GM23338 (cell line): ENCODE measurements at regions not wholly inside any gene's neighbourhood (a gene's known extent, or its start where the extent isn't known, plus 50 kb on each side); places are given as distances from the start of the nearest gene placed in this dataset.

Experiments used
- ATAC-seq: fragments of 200-7000 bp; cut with Tn5 transposase; 3 replicates; pipeline ENCODE4 v1.9.1; 2020
- DNase-seq: peaks from one replicate; pipeline ENCODE4 v3.0.0-alpha.2; 2015; ENCODE audit warnings: low spot score
- H2AFZ ChIP-seq: fragments of 200-600 bp; sonication (generic); 2 replicates; pipeline ENCODE4 v1.8.0; 2016; ENCODE audit warnings: antibody characterized with exemption, mild to moderate bottlenecking, moderate library complexity
- H3F3A ChIP-seq: fragments of 200-600 bp; sonication (generic); replicated peaks from 2 replicates; pipeline ENCODE4 v1.8.0; 2017; ENCODE audit warnings: antibody characterized with exemption, mixed run types, low read depth
- H3K27ac ChIP-seq: fragments of 200-600 bp; sonication (generic); 2 replicates; pipeline ENCODE4 v1.6.1; 2016; ENCODE audit warnings: low read depth
- H3K27me3 ChIP-seq: fragments of 200-600 bp; sonication (generic); 2 replicates; pipeline ENCODE4 v1.8.0; 2016; ENCODE audit warnings: mild to moderate bottlenecking, mixed run types, moderate library complexity; ENCODE audit not compliant: insufficient read depth
- H3K36me3 ChIP-seq: fragments of 200-600 bp; sonication (generic); 2 replicates; pipeline ENCODE4 v1.8.0; 2016; ENCODE audit warnings: mild to moderate bottlenecking; ENCODE audit not compliant: insufficient read depth
- H3K4me1 ChIP-seq: fragments of 200-600 bp; sonication (generic); 2 replicates; pipeline ENCODE4 v1.8.0; 2016; ENCODE audit warnings: mild to moderate bottlenecking, moderate library complexity; ENCODE audit not compliant: insufficient read depth
- H3K4me2 ChIP-seq: fragments of 200-600 bp; sonication (generic); 2 replicates; pipeline ENCODE4 v1.7.1; 2017; ENCODE audit warnings: mixed run types
- H3K4me3 ChIP-seq: fragments of 200-600 bp; sonication (generic); 2 replicates; pipeline ENCODE4 v1.6.1; 2016; ENCODE audit warnings: mixed run types
- H3K79me2 ChIP-seq: fragments of 200-600 bp; sonication (generic); replicated peaks from 2 replicates; pipeline ENCODE4 v1.8.0; 2017; ENCODE audit warnings: mild to moderate bottlenecking; ENCODE audit not compliant: insufficient read depth
- H3K9me2 ChIP-seq: fragments of 200-600 bp; sonication (generic); 2 replicates; pipeline ENCODE4 v1.8.0; 2017; ENCODE audit not compliant: insufficient read depth
- H4K20me1 ChIP-seq: fragments of 200-600 bp; sonication (generic); replicated peaks from 2 replicates; pipeline ENCODE4 v1.8.0; 2017; ENCODE audit warnings: mild to moderate bottlenecking; ENCODE audit not compliant: insufficient read depth
- H3K27ac Mint-ChIP-seq: 2 replicates; pipeline ENCODE4 v1.8.0; 2020; ENCODE audit warnings: inconsistent platforms, mild to moderate bottlenecking, moderate library complexity, mixed read lengths
- H3K27me3 Mint-ChIP-seq: 3 replicates; pipeline ENCODE4 v1.8.0; 2022; ENCODE audit warnings: low read depth, mild to moderate bottlenecking, moderate library complexity, mixed read lengths, inconsistent platforms; ENCODE audit not compliant: insufficient read depth, poor library complexity
- H3K36me3 Mint-ChIP-seq: 3 replicates; pipeline ENCODE4 v1.8.0; 2021; ENCODE audit warnings: low read depth, mild to moderate bottlenecking, inconsistent platforms, moderate library complexity, mixed read lengths
- H3K4me1 Mint-ChIP-seq: 3 replicates; pipeline ENCODE4 v1.8.0; 2020; ENCODE audit warnings: mild to moderate bottlenecking, inconsistent platforms, mixed read lengths
- H3K4me3 Mint-ChIP-seq: 3 replicates; pipeline ENCODE4 v1.8.0; 2021; ENCODE audit warnings: moderate library complexity, mild to moderate bottlenecking, inconsistent platforms, mixed read lengths
- H3K9me3 Mint-ChIP-seq: 3 replicates; pipeline ENCODE4 v1.8.0; 2020; ENCODE audit warnings: moderate library complexity, mild to moderate bottlenecking, inconsistent platforms, mixed read lengths
- CREB1 ChIP-seq: fragments of 250-450 bp; sonication (Bioruptor Pico); IDR thresholded peaks from 2 replicates; pipeline ENCODE4 v1.5.0; 2020; ENCODE audit warnings: low read depth, mild to moderate bottlenecking, moderate library complexity
- EZH2 ChIP-seq: fragments of 200-600 bp; sonication (generic); IDR thresholded peaks from one replicate; pipeline ENCODE4 v1.8.0; 2017; ENCODE audit warnings: antibody characterized with exemption, mild to moderate bottlenecking, low read depth; ENCODE audit not compliant: unreplicated experiment
- EZH2phosphoT487 ChIP-seq: fragments of 200-600 bp; sonication (generic); IDR thresholded peaks from one replicate; pipeline ENCODE4 v1.8.1; 2018; ENCODE audit warnings: antibody characterized with exemption; ENCODE audit not compliant: unreplicated experiment
- JUNB ChIP-seq: IDR thresholded peaks from one replicate; pipeline ENCODE4 v1.6.1; 2016; ENCODE audit warnings: antibody characterized with exemption; ENCODE audit not compliant: unreplicated experiment
- NANOG ChIP-seq: IDR thresholded peaks from 2 replicates; pipeline ENCODE4 v1.6.1; 2016; ENCODE audit warnings: antibody characterized with exemption, borderline replicate concordance
- POLR2AphosphoS5 ChIP-seq: IDR thresholded peaks from 2 replicates; pipeline ENCODE4 v1.6.1; 2016; ENCODE audit warnings: antibody characterized with exemption, low read depth
- STAT1 ChIP-seq: IDR thresholded peaks from one replicate; pipeline ENCODE4 v1.6.1; 2016; ENCODE audit warnings: antibody characterized with exemption; ENCODE audit not compliant: unreplicated experiment
- ZNF114 ChIP-seq: fragments of 250-450 bp; sonication (Bioruptor Pico); IDR thresholded peaks from 2 replicates; pipeline ENCODE4 v1.5.0; 2020; ENCODE audit warnings: mild to moderate bottlenecking, moderate library complexity
- TF ChIP-seq, protein P1 (sequence below): IDR thresholded peaks from one replicate; pipeline ENCODE4 v1.6.1; 2018; ENCODE audit warnings: antibody characterized with exemption; ENCODE audit not compliant: unreplicated experiment
- TF ChIP-seq, protein P2 (sequence below): IDR thresholded peaks from 2 replicates; pipeline ENCODE4 v1.6.1; 2016; ENCODE audit warnings: antibody characterized with exemption
- TF ChIP-seq, protein P3 (sequence below), 2 experiments: fragments of 200-600 bp in 1 of 2; sonication (generic) in 1 of 2; conservative IDR thresholded peaks; 2 replicates each; pipeline versions ENCODE4 v1.5.1 to v1.6.1; 2016 to 2017; ENCODE audit warnings: antibody characterized with exemption in 2 of 2, low read depth in 2 of 2, mild to moderate bottlenecking in 2 of 2, moderate library complexity in 1 of 2
- TF ChIP-seq, protein P4 (sequence below): fragments of 250-450 bp; sonication (Bioruptor Pico); IDR thresholded peaks from 2 replicates; pipeline ENCODE4 v1.5.0; 2020; ENCODE audit warnings: mild to moderate bottlenecking, moderate library complexity

DNA sequence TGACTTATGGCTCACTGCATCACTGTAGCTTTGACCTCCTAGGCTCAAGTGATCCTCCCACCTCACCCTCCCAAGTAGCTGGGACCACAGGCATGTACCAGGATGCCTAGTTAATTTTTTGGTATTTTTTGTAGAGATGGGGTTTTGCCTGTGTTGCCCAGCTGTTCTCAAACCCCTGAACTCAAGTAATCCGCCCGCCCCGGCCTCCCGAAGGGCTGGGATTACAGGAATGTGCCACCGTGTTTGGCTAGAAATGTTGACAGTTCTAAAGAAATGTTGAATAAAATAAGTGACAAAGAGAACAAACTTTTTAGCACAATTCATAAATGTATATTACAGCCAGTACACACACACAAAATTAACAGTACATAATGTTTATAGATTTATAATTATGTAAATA is 1586.1 kb downstream of the NCAM2 start (continued):
- TF ChIP-seq, protein P1, sequence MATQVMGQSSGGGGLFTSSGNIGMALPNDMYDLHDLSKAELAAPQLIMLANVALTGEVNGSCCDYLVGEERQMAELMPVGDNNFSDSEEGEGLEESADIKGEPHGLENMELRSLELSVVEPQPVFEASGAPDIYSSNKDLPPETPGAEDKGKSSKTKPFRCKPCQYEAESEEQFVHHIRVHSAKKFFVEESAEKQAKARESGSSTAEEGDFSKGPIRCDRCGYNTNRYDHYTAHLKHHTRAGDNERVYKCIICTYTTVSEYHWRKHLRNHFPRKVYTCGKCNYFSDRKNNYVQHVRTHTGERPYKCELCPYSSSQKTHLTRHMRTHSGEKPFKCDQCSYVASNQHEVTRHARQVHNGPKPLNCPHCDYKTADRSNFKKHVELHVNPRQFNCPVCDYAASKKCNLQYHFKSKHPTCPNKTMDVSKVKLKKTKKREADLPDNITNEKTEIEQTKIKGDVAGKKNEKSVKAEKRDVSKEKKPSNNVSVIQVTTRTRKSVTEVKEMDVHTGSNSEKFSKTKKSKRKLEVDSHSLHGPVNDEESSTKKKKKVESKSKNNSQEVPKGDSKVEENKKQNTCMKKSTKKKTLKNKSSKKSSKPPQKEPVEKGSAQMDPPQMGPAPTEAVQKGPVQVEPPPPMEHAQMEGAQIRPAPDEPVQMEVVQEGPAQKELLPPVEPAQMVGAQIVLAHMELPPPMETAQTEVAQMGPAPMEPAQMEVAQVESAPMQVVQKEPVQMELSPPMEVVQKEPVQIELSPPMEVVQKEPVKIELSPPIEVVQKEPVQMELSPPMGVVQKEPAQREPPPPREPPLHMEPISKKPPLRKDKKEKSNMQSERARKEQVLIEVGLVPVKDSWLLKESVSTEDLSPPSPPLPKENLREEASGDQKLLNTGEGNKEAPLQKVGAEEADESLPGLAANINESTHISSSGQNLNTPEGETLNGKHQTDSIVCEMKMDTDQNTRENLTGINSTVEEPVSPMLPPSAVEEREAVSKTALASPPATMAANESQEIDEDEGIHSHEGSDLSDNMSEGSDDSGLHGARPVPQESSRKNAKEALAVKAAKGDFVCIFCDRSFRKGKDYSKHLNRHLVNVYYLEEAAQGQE, result no peak
- no peak for TF ChIP-seq ZNF114 (CRISPR knock-in tag)
- no peak for TF ChIP-seq CREB1 (CRISPR knock-in tag)
- TF ChIP-seq POLR2AphosphoS5, result no peak
- TF ChIP-seq, protein P2, sequence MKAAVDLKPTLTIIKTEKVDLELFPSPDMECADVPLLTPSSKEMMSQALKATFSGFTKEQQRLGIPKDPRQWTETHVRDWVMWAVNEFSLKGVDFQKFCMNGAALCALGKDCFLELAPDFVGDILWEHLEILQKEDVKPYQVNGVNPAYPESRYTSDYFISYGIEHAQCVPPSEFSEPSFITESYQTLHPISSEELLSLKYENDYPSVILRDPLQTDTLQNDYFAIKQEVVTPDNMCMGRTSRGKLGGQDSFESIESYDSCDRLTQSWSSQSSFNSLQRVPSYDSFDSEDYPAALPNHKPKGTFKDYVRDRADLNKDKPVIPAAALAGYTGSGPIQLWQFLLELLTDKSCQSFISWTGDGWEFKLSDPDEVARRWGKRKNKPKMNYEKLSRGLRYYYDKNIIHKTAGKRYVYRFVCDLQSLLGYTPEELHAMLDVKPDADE, result no peak
- no peak for TF ChIP-seq STAT1
- TF ChIP-seq, protein P3, sequence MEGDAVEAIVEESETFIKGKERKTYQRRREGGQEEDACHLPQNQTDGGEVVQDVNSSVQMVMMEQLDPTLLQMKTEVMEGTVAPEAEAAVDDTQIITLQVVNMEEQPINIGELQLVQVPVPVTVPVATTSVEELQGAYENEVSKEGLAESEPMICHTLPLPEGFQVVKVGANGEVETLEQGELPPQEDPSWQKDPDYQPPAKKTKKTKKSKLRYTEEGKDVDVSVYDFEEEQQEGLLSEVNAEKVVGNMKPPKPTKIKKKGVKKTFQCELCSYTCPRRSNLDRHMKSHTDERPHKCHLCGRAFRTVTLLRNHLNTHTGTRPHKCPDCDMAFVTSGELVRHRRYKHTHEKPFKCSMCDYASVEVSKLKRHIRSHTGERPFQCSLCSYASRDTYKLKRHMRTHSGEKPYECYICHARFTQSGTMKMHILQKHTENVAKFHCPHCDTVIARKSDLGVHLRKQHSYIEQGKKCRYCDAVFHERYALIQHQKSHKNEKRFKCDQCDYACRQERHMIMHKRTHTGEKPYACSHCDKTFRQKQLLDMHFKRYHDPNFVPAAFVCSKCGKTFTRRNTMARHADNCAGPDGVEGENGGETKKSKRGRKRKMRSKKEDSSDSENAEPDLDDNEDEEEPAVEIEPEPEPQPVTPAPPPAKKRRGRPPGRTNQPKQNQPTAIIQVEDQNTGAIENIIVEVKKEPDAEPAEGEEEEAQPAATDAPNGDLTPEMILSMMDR (conservative IDR thresholded peaks at IDR 0.05; ENCODE audit: low read depth in 2 of 2), result no peak
- no peak for TF ChIP-seq EZH2
- TF ChIP-seq NANOG, result no peak
- TF ChIP-seq JUNB, result no peak

DNA sequence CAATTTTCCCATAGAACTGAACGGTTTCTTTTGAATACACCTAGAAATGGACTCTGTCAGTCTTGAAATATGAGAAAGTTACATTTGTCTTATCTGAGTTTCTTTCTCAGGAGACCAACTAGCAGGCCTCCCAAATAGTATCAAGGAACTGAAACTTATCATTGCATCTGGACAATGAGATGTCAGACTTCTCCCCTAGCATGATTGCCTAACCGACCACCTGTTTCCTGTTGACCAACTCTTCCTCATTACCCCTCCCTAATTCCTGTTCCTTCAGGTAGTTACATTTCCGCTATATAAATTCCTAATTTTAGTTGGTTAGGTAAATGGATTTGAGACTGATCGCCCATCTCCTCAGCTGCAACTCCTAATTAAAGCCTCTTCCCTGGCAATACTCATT is 1587.3 kb downstream of the NCAM2 start:
- no peak overlapping the region for H3K27ac Mint-ChIP-seq
- no peak overlapping the region for H3K4me3 Mint-ChIP-seq
- no peaks in the 10 kb centered on the region for H3K27me3 Mint-ChIP-seq
- Histone ChIP-seq H3K36me3 (no peaks in the 10 kb centered on the region), H3K27ac (no peak overlapping the region), H2AFZ (no peak overlapping the region), H3F3A (no peaks in the 10 kb centered on the region), H3K79me2 (no peaks in the 10 kb centered on the region), H4K20me1 (no peaks in the 10 kb centered on the region), H3K4me2 (no peak overlapping the region), H3K27me3 (no peaks in the 10 kb centered on the region), H3K4me1 (no peaks in the 10 kb centered on the region), H3K4me3 (no peak overlapping the region), H3K9me2 (no peaks in the 10 kb centered on the region)
- no peaks in the 10 kb centered on the region for H3K36me3 Mint-ChIP-seq
- no peaks in the 10 kb centered on the region for H3K9me3 Mint-ChIP-seq
- no peaks in the 10 kb centered on the region for H3K4me1 Mint-ChIP-seq
- ATAC-seq, result no peak
- DNase-seq, result no peak
- TF ChIP-seq EZH2 (no peak), ZNF114 (CRISPR knock-in tag) (no peak), EZH2phosphoT487 (no peak)
- TF ChIP-seq, protein P2, result no peak
- TF ChIP-seq, protein P4, sequence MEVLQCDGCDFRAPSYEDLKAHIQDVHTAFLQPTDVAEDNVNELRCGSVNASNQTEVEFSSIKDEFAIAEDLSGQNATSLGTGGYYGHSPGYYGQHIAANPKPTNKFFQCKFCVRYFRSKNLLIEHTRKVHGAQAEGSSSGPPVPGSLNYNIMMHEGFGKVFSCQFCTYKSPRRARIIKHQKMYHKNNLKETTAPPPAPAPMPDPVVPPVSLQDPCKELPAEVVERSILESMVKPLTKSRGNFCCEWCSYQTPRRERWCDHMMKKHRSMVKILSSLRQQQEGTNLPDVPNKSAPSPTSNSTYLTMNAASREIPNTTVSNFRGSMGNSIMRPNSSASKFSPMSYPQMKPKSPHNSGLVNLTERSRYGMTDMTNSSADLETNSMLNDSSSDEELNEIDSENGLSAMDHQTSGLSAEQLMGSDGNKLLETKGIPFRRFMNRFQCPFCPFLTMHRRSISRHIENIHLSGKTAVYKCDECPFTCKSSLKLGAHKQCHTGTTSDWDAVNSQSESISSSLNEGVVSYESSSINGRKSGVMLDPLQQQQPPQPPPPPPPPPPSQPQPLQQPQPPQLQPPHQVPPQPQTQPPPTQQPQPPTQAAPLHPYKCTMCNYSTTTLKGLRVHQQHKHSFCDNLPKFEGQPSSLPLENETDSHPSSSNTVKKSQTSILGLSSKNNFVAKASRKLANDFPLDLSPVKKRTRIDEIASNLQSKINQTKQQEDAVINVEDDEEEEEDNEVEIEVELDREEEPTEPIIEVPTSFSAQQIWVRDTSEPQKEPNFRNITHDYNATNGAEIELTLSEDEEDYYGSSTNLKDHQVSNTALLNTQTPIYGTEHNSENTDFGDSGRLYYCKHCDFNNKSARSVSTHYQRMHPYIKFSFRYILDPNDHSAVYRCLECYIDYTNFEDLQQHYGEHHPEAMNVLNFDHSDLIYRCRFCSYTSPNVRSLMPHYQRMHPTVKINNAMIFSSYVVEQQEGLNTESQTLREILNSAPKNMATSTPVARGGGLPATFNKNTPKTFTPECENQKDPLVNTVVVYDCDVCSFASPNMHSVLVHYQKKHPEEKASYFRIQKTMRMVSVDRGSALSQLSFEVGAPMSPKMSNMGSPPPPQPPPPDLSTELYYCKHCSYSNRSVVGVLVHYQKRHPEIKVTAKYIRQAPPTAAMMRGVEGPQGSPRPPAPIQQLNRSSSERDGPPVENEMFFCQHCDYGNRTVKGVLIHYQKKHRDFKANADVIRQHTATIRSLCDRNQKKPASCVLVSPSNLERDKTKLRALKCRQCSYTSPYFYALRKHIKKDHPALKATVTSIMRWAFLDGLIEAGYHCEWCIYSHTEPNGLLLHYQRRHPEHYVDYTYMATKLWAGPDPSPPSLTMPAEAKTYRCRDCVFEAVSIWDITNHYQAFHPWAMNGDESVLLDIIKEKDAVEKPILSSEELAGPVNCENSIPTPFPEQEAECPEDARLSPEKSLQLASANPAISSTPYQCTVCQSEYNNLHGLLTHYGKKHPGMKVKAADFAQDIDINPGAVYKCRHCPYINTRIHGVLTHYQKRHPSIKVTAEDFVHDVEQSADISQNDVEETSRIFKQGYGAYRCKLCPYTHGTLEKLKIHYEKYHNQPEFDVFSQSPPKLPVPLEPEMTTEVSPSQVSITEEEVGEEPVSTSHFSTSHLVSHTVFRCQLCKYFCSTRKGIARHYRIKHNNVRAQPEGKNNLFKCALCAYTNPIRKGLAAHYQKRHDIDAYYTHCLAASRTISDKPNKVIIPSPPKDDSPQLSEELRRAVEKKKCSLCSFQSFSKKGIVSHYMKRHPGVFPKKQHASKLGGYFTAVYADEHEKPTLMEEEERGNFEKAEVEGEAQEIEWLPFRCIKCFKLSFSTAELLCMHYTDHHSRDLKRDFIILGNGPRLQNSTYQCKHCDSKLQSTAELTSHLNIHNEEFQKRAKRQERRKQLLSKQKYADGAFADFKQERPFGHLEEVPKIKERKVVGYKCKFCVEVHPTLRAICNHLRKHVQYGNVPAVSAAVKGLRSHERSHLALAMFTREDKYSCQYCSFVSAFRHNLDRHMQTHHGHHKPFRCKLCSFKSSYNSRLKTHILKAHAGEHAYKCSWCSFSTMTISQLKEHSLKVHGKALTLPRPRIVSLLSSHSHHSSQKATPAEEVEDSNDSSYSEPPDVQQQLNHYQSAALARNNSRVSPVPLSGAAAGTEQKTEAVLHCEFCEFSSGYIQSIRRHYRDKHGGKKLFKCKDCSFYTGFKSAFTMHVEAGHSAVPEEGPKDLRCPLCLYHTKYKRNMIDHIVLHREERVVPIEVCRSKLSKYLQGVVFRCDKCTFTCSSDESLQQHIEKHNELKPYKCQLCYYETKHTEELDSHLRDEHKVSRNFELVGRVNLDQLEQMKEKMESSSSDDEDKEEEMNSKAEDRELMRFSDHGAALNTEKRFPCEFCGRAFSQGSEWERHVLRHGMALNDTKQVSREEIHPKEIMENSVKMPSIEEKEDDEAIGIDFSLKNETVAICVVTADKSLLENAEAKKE (CRISPR knock-in tag), result no peak
